Skin epidermis (tissue), 12 donors: ENCODE measurements at regions not wholly inside any gene's neighbourhood (a gene's known extent, or its start where the extent isn't known, plus 50 kb on each side); places are given as distances from the start of the nearest gene placed in this dataset.
"Not testable (repeated sequence)": the region's sequence is repeated elsewhere in the genome, so short reads cannot be mapped to it uniquely, and the experiment has no call there.

Experiments used
- H3K27ac ChIP-seq, 21 experiments: fragments of 200-600 bp; sonication (generic) in 11 of 21; one replicate each; pipeline ENCODE4 v1.5.0; 2020; ENCODE audit warnings: mild to moderate bottlenecking in 3 of 21, inconsistent platforms in 2 of 21, moderate library complexity in 2 of 21
- H3K4me3 ChIP-seq, 7 experiments: fragments of 200-600 bp; sonication (generic) in 2 of 7; one replicate each; pipeline ENCODE4 v1.5.0; 2020; ENCODE audit warnings: inconsistent platforms in 2 of 7, mild to moderate bottlenecking in 2 of 7, moderate library complexity in 1 of 7

GRCh38 chr1:194362327-194362726 lies 1175.9 kb upstream of the B3GALT2 start:
- Histone ChIP-seq H3K4me3 (no peak overlapping the region), H3K27ac (no peak overlapping the region)

DNA sequence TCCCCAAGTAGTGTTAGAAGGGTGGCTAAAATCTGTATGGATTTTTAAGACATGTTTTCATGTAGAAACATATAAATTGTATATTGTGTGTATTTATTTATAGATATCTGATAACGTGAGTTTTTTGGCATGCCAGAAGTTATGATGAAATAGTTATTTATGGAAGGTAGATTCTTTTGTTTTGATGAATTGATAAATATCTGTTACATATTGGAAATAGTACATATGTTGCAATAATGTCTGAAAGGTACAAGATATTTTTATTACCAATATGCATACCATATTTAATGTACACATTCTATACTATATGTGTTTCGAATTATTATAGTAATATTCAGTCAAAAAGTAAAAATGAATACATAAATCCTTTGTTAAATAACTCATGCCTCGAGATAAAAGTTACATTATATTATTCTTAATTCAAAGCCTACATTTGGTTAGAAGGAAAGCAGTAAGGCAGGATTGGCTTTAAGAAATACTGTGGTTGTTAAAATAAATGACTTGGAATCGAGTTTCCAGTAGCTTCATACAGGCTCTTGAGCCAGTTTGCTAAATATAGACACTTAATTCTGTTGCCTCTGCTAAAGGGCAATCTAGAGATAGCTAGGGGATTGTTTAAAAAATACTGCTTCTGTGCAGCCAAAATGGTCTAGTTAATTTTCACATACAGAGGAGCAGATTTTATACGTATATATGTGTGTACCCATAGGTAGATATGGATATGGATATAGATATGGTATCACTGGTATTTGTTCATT lies 1175.1 kb upstream of the B3GALT2 start:
- no peak overlapping the region for H3K4me3 ChIP-seq
- no peak overlapping the region for H3K27ac ChIP-seq

DNA sequence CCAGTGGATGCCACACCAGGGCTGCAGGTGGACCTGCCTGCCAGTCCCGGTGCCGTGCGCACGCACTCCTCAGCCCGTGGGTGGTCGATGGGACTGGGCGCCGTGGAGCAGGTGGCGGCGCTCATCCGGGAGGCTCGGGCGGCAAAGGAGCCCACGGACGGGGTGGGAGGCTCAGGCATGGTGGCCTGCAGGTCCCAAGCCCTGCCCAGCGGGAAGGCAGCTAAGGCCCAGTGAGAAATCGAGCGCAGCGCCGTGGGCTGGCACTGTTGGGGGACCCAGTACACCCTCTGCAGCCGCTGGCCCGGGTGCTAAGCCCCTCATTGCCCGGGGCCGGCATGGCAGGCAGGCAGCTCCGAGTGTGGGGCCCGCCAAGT lies 1171.8 kb upstream of the B3GALT2 start:
- H3K27ac ChIP-seq = no peak overlapping the region
- no peak overlapping the region for H3K4me3 ChIP-seq

DNA sequence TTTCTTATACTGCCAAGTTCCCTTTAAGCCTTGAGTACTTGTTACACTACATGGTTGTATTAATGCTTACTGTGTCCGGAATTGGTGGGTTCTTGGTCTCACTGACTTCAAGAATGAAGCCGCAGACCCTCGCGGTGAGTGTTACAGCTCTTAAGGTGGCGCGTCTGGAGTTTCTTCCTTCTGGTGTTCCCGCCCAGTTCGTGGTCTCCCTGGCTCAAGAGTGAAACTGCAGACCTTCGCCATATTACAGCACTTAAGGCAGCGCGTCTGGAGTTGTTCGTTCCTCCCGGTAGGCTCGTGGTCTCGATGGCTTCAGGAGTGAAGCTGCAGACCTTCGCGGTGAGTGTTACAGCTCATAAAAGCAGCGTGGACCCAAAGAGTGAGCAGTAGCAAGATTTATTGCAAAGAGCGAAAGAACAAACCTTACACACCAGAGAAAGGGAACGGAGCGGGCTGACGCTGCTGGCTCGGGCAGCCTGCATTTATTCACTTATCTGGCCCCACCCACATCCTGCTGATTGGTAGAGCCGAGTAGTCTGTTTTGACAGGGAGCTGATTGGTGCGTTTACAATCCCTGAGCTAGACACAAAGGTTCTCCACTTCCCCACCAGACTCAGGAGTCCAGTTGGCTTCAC lies 1171.3 kb upstream of the B3GALT2 start:
- H3K27ac ChIP-seq = not testable (repeated sequence)

DNA sequence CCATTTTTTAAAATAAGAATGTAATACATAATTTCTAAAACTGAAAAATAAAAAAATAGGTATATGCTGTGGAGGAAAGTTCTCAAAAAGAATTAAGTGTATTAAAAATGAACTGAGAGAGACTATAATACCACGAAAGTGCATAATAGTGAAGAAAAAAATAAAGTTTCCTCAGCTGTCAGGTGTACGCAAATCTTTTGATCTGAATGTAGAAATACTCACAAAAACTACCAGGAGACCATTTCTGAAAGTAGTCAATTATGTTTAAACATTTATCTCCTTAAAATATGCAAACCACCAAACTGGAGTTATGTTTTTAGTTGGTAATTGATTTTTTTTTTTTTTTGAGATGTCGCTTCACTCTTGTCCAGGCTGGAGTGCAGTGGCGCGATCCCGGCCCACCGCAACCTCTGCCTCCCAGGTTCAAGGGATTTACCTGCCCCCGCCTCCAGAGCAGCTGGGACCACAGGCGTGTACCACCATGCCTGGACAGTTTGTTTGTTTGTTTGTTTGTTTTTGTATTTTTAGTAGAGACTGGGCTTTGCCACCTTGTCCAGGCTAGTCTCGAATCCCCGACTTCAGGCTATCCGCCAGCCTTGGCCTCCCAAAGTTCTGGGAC lies 1169.2 kb upstream of the B3GALT2 start:
- H3K27ac ChIP-seq = no peak overlapping the region
- no peak overlapping the region for H3K4me3 ChIP-seq

More for the DNA sequence above, 1171.3 kb upstream of the B3GALT2 start:
- not testable (repeated sequence) for H3K4me3 ChIP-seq

DNA sequence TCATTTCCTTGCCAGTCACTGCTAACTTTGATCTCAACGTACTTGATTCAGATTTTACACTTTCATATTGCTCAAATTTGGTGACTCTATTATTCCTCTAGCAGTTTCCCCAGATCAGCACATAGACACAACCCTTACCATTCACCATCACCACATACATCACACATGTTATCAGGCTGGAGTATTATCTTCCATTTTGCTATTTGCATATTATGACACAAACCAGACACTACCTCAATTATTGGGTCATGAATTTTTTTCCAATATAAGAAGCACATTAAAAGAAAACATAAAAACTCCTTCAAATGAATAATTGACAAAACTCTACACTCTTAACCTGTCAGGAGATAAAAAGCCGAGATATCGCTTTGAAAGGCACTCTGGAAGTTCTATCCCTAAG lies 1166.7 kb upstream of the B3GALT2 start:
- H3K4me3 ChIP-seq = no peak overlapping the region
- H3K27ac ChIP-seq = no peak overlapping the region

GRCh38 chr1:194347200-194347599 lies 1160.8 kb upstream of the B3GALT2 start:
- H3K27ac ChIP-seq = no peak overlapping the region
- H3K4me3 ChIP-seq = no peak overlapping the region

DNA sequence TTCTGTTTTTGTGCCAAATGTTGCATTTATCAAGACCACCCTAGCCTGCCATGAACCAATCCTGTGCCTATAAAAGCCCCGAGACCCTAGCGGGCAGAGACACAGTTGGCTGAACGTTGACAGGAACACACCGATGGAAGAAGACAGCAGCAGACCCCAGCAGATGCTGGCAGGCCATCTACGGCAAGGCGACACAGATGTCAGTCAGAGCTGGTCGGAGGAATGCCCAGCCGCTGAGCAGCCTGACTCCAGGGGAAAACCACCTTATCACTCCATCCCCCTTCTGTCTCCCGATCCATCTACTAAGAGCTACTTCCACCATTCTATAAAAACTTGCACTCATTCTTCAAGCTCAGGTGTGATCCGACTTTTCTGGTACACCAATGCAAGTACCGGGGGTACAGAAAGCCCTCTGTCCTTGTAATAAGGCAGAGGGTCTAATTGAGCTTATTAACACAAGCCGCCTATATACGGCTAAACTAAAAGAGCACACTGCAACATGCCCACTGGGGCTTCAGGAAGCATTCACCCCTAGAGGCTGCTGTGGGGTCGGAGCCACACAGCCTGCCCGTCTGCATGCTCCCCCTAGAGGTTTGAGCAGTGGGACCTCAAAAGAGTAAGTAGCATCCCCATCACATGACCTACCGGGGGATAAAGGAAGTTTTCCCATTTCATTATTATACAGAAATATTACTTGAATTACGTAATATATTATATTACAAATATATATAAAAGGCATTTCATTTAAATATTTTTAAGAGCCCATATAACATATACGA lies 1156.3 kb upstream of the B3GALT2 start:
- Histone ChIP-seq H3K4me3 (no peak overlapping the region), H3K27ac (no peak overlapping the region)

GRCh38 chr1:194341587-194341986 lies 1155.2 kb upstream of the B3GALT2 start:
- H3K4me3 ChIP-seq = no peak overlapping the region
- H3K27ac ChIP-seq = no peak overlapping the region

DNA sequence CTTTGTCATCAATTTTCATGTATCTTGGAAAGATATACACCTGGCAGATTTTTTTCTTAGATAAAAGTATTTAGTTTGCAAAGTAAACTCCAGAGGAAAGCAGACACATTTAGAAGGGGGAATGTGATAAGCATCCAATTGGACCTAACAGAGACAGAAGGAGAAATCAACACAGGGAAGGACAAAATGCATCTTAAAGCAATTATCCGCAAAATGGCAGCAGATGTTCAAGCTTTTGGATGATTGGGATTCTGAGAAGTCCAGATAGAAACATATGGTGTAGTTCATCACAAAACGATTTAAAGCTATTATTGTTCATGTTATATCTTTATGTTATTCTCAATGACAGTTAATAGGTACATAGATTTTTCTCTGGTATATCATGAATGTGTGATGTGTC lies 1153.1 kb upstream of the B3GALT2 start:
- H3K27ac ChIP-seq = no peak overlapping the region
- no peak overlapping the region for H3K4me3 ChIP-seq

- Histone ChIP-seq H3K4me3 (no peak overlapping the region), H3K27ac (no peak overlapping the region)
Measured at GRCh38 chr1:194338241-194338948, 1152.0 kb upstream of the B3GALT2 start.

DNA sequence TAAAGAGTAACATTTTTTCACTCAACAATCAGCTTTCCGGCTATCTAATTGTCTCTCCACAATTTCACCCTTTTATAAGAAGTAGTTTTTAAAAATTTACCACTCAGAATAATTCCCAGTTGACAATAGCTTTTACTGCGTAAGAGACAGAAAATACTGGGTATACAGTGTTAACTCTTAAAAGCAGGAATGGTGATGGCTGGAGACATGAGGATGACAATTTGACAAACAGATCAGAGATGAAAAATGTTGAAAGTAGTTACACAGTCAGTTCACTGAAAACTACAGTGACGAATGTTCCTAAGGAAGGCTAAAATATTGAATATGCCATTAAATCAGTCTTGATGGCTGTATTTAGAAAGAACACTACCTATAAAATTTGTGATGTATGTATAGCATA lies 1146.8 kb upstream of the B3GALT2 start:
- Histone ChIP-seq H3K27ac (no peak overlapping the region), H3K4me3 (no peak overlapping the region)

GRCh38 chr1:194331758-194332157 lies 1145.3 kb upstream of the B3GALT2 start:
- no peak overlapping the region for H3K27ac ChIP-seq
- H3K4me3 ChIP-seq = no peak overlapping the region

DNA sequence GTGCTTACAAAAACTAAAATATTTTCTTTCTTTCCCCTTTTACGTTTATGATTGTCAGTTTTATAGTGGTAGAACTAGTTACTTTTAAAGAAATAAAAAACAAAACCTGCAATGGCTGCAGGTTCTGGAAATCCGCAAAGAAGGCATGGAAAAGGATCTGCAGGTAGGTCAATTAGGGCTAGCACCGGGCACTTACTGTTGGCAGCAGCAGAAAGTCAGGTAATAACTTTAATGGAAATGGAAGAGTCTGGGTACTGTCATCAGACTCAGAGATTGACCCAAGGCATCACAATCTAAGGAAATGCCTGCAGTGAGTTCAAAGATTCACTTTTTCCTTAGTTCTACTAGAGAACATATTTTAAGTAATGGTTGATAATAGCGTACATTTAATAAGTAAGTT lies 1136.3 kb upstream of the B3GALT2 start:
- H3K4me3 ChIP-seq = no peak overlapping the region
- no peak overlapping the region for H3K27ac ChIP-seq

- no peak overlapping the region for H3K27ac ChIP-seq
- no peak overlapping the region for H3K4me3 ChIP-seq
Measured at GRCh38 chr1:194318790-194319280, 1132.4 kb upstream of the B3GALT2 start.

DNA sequence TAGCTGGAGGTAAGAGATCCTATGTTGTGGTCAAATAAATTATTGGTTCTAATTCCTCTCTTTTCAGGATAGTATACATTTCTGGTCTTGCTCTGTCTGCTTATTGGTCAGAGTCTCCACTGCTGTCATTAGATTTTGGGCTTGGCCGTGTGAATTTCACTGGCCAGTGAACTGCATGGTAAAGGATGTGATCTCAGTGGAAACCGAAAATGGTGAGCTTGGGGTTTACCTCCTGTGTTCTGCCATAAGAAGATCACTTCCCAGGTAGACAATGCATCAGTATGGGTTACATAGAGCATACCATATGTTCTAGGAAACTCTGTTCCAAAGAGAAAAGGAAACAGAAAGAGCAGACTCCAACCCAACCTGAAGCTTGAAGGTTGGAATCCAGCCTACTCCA lies 1123.3 kb upstream of the B3GALT2 start:
- no peak overlapping the region for H3K4me3 ChIP-seq

DNA sequence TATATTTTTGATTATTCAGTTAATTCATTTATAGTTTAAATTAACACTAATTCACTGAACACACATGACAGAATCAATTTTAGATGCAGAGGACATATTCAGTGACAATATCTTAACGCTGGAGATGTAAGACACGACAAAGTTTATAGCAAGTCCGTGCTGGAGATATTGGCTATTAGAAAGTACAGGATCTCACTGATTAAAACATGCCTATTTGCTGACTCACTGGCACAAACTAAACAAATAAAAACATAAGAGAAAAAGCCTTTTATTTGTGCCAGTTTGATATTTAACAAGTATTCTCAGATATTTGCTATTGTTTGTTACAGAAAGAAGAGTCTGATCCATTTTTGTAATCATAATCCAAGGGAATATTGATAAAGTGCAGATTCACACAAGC lies 1122.9 kb upstream of the B3GALT2 start:
- Histone ChIP-seq H3K4me3 (no peak overlapping the region), H3K27ac (no peak overlapping the region)

More for the DNA sequence above, 1123.3 kb upstream of the B3GALT2 start:
- no peak overlapping the region for H3K27ac ChIP-seq

GRCh38 chr1:194300776-194301175 lies 1114.4 kb upstream of the B3GALT2 start:
- Histone ChIP-seq H3K4me3 (no peak overlapping the region), H3K27ac (no peak overlapping the region)

- Histone ChIP-seq H3K4me3 (no peak overlapping the region), H3K27ac (no peak overlapping the region)
Measured at GRCh38 chr1:194300340-194300739, 1113.9 kb upstream of the B3GALT2 start.
